Inflammatory macrophage treated with lipopolysaccharide for 4 hours (primary cell): ENCODE measurements at regions not wholly inside any gene's neighbourhood (a gene's known extent, or its start where the extent isn't known, plus 50 kb on each side); places are given as distances from the start of the nearest gene placed in this dataset.
A peak's percentile ranks its signal among the peaks of the same experiment; 100 is the strongest.
"Not testable (repeated sequence)": the region's sequence is repeated elsewhere in the genome, so short reads cannot be mapped to it uniquely, and the experiment has no call there.

Source experiments
- DNase-seq: peaks from one replicate; pipeline ENCODE4 v3.0.0-alpha.2; 2020

DNA sequence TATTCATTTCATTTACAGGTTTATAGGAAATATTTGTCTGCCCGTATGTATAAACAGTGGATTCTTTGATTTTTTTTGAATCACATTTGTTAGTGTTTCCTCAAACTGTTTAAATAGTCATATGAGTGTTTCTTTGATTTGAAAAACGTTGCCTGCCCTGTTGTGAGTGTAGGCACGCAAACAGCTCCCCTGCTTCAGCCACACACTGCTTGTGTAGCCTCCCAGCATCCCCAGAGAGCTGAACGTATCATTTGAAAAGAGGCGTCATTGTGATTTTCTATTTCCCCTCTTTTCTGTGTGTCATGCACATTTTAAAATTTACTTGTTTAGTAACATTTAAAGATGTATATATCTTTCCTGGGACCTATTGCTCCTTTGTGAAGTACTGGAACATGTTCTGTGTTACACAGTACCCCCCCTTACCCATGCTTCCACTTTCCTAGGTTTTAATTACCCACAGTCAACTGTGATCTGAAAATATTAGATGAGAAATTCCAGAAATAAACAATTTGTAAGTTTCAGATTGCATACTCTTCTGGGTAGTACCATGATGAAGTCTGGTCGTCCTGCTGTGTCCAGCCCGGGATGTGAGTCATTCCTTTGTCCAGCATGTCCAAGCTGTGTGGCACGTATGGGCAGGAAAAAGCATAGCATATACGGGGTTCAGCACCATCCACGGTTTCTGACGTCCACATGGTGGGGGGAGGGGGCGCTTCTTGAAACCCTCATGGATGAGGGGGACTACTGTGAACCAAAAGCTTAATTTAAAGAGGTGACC, 78.7 kb downstream of the NPIPB11 start:
- DNase-seq, result not testable (repeated sequence)

DNA sequence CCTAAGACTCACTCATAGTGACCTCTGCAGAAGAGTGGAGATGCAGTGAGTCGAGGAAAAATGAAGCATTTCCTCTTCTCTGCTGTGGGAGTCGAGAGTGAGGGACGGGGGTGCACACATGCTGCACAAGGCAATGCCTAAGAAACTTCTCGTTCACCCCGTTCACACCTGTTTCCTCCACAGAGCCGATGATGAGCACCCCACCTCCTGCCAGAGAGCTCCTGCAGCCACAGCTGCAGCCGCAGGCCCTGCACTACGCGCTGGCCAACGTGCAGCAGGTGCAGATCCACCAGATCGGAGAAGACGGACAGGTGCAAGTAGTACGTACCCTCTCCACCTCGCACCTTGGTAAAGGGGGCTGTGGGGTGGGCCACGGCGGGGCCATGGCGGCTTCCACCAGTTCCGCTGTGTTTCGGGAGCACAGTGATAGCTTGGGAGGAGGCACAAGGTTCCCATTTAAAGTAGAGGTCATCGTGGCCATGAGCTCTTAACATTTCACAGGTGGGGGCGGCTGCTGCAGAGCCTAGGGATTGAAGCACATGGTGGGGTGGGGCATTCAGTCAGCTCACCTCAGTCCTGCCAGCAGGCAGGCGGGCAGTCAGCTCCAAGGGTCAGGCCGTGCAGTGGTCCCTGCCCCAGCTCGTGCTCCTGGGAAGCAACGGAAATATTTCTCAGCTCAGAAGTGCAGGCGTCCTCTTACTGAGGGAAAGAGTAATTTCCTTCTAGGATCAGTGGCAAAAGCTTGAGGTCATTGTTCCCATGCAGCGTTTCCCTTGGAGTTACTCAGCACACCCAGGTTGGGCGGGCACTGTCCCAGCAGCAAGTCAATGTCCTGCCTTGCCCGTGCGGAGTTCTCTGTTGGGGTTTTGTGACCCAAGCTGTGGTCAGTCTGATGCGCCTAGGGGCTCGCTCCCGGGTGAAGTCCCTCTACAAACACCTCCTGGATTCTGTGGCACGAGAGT, 80.1 kb downstream of the NPIPB11 start:
- not testable (repeated sequence) for DNase-seq

DNA sequence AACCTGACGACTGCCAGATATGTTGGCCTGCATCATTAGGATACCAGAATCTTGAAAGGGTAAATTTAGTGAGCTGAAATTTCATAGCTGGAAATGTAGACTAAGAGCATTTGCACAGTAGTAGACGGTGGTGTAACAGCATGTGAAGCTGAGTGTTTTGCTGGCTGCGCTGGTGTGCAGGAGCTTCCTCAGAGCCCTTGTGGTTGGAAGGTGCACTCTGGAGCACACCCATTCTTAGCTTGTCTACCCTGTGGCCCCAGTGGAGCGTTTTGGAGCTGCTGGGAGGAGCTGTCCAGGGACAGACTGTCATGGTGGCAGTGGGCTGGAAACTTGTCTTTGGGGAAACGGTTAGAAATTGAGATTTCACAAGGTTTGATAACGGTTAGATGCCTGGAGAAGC, 82.8 kb downstream of the NPIPB11 start:
- not testable (repeated sequence) for DNase-seq

DNA sequence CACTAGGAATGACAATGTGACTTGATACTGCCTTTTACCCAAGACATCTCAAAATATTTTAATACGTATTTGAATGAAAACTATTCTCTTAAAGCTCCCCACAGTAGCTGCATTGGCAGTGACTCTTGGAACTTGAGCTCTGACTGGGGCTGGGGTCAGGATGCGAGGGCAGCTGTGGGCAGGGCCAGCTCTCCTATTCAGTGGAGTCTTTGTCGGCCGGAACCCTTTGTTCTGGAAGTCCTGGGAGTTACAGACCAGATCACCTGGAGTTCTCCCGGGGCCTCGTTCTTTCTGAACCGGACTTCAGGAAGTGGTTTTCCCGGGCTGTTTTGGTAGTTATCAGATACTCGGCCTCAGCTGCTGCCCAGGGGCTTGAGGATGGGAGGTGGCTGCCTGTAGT, 84.9 kb downstream of the NPIPB11 start:
- DNase-seq, result no peak

DNA sequence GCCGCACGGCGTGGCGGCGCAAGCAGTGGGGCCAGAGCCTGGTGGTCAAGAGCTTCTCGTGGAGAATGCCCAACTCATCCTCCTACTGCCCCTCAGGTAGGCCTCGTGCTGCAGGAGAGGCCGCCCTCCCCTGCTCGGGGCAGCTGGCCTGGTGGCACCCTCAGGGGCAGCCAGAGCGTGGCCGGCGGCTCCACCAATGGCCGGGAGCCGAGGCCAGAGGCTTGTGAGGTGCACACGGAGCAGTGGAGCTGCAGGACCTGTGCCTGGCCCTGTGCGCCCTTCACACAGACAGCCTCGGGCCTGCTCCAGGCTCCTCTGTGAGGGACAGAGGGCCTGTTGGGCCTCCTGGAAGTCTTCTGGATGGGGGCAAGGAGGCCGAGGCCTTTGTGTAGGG, 85.5 kb downstream of the NPIPB11 start:
- DNase-seq, result no peak

DNA sequence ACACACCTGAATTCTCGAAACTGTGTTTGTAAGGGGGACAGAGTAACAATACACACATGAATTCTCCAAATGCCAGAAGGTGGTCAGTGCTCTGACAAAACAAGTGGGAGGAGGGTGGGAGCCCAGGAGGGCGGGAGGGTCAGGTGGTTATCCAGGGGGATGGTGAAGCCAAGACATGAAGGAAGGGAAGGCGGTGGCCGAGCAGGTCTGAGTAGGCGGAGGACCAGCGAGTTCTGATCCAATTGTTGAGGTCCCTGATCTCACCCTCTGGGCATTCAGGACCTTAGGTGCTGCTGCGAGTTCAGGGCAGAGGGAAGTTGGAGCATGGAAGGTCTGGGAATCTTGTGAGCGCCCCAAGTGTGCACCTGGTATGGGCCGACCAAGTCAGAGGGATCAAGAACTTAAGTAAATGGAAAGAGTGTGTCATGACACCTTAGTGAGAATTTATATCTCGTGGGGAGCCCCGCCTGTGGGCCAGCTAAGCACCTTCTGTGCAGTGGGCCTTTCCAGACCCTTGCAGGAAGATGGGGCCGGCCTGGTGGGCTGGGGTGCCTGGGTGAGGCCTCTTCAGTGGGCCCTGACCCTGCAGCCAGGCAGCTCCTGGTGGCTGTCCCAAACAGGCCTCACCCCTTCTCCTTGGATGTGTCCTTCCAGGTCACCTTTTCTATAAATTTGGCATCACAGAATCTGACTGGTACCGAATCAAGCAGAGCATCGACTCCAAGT, 86.1 kb downstream of the NPIPB11 start:
- DNase-seq, result no peak

DNA sequence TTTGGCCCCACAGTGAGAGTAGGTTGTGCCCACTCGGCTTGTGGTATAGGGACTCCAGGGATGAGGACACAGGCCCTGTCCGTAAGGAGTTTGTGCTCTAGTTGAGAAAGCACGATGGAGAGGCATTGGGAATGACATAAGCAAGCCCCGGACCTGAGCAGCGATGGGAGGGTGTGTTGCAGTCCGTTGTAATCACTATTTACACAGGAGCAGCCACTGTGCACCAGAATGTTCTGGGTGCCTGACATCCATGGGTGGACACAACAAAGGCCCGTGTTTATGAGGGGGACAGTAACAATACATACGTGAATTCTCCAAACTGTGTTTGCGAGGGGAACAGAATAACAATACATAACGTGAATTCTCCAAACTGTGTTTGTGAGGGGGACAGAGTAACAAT, 86.8 kb downstream of the NPIPB11 start:
- no peak for DNase-seq

DNA sequence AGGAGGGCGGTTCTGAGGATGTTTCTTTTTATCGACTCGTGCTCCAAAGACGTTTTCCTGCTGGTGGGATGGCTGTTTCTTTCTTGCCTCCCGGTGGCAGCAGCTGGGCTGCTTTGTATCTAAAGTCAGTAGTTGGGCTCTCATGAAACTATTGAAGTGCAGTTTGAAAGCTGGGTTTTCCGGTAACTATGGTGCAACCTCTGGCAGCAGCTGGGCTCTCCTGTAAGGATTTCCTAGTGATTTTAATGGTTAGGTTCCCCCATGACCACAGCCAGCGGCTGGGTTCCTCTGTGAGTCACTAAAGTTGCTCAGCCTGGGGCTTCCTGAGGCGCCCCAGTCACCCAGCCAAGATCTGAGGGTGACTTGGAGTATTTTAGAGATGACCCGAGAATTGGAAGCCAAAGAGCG, 87.9 kb downstream of the NPIPB11 start:
- peak; percentile 87 for DNase-seq

DNA sequence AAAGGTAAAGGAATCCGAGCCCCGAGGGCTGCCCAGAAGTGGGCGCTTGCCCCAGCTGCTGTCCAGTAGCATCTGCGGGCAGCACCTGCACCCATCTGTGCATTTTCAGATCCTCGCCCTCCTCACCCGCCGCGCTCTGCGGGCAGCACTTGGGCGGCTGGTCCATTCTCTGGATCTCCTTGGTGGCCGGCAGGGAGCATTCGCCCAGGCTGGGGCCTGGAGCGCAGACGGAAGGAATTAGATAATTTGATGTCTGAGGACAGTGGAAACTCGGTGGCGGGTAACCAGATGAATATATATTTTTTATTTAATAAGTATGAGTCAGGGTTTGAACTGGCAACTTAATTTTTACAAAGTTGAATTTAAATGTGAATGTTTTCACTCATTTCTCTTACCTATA, 88.5 kb downstream of the NPIPB11 start:
- no peak for DNase-seq

DNA sequence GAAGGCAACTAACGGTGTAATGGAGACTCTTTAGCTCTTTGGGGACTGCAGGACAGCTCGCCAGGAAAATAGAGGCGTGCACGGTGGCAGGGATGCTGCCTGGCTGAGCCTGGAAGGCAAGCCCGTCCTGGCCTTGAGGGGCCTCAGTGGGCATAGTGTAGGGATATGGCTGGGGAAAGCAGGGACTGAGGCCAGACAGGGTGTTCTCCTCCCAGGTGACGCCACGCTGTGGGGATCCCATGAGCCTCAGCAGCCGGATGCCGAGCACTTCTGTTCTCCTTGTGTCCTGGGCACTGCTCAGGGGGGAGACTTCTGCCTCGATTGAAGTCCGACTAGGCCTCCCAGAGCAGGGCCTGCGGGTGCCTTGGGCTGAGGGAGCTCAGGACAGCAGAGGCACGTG, 89.2 kb downstream of the NPIPB11 start:
- no peak for DNase-seq

DNA sequence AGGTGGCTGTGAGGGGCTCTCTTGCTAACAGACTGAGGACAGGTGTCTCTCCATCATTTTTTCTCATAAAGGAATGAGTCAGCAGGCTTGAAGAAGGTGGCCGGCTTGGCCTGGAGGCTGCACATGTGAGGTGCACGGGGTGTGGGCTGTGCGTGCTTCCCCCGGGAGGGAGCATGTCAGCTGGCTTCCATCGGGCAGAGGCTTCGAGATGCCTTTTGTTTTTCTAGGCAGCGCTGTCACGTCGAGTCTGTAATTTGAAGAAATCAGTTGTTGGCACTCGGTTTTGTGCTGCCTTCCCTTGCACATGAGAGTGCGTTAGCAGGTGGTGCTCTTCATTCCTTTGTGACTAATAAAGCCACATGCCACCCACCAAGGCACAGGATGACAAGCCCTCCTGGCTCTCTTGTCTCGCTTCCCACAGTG, 89.7 kb downstream of the NPIPB11 start:
- DNase-seq, result no peak

DNA sequence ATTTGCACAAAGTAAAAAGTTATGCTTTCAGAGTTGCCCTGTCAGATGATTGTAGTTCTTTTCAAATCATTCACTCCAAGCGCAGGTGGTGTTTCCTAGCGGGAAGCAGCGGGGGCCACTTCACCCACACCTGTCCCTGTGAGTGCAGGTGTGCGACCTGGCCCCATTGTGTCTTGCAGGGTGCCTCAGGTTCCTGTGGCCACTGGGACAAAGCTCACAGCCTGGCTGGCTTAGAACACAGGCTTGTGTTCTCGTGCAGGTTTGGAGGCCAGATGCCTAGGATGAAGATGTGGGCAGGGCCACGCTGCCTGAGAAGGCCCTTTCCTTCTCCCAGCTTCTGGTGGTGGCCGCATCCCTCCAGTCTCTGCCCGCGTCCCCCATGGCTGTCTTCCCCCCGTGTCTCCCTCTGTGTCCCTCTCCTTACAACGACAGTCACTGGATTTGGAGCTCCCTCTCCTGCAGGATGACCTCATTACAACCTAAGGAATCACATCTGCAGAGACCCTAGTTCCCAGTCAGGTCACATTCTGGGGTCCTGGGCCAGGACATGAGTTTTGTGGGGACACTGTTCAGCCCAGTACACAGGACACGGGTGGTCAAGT, 90.5 kb downstream of the NPIPB11 start:
- no peak for DNase-seq

DNA sequence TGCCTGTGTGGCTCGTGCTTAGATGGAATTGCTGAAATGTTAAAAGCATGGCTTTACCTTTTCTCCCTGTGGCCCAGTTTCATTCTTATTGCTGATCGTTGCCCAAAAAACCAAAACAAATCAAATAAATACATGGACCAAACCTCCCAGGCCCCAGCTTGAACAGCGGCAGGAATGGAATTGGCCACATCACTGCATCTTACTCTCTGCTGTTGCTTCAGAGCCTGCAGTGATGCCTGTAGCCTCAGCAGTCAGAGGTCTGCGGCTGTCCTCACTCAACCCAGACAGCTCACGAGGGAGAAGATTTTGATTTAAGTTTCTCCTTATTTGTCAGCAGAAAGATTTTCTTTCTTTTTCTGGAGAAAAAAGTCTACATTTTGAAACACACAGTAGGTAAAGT, 91.5 kb downstream of the NPIPB11 start:
- no peak for DNase-seq

DNA sequence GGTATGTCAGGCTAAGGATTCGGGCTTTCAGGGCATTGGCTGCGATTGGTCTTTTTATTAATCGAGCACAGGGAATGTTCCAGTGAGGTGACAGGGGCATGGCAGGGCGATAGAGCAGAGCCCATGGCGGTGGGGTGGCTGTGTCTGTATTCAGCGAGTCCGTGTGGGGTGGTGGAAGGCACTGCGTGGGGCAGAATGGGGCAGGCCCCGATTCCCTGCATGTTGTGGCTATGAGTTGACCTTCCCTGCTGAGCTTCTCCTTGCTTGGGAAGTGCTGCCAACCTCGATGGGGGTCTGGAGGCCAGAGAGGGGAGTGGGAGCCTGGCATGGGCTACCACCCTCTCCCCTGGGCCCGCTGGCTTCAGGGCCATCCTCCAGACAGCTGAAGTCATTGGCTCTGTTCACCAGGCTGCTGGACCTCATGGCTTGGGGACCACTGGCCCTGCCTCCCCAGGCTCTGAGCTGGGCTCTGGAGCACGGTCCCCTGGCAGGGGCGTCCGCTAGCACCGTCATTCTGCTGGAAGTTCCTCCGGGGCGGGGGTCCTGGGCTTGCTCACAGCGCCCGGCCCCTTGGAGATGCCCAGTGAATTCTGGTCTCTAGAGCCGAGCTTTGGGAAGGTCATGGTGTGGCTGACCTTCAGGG, 92.1 kb downstream of the NPIPB11 start:
- no peak for DNase-seq

DNA sequence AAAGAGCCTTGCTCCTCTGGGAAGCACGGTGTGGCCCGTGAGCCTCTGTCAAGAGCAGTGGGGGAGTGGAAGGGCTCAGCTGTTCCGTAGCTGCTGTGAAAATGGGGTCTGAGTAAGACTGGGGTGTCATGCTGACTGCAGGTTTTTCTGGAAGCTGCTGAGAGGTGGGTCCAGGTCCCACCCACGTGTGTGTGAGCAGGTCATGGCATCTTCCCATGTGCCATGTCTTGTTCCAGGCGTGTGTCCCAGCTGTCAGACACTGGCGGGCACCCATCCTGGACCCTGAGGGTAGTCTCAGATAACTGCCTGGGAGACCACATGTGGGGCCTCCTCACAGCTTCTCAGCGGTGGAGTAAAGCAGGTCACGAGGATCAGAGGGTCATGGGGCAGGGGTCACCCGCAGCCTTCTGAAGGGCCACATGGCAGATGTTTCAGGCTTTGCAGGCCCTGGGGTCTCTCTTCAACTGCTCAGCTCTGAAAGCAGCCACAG, 92.9 kb downstream of the NPIPB11 start:
- no peak for DNase-seq

DNA sequence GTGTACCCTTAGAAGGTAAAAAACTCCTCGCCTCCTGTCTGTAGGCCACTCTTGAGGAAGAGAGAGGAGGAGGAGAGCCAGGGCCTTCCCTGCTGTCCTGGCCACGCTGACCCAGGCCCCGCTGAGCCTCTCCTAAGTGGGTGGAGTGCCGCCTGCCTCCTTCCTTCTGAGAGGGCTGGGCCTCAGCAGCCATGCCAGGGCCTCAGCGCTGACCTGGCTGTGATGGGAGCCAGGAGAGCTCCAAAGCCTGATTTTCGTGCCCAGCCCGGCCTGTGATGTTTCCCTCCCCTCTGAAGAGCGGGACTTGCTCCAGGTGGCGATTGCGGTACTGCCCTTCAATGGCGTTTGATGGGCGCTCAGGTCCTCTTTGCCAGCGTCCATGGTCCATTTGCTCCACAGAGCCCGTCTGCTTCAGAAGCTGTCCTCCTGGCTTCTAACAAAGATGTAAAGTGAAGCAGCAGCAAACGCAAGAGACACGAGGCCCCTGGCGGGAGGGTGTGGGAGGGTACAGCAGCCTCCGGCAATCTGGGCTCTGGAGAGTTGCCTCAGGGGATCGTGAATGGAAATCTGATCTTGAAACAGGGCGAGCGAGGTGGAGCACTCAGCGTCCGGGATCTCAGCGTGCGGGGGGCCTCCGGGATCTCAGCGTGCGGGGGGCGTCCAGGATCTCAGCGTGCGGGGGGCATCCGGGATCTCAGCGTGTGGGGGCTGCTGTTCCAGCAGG, 93.5 kb downstream of the NPIPB11 start:
- DNase-seq, result no peak

DNA sequence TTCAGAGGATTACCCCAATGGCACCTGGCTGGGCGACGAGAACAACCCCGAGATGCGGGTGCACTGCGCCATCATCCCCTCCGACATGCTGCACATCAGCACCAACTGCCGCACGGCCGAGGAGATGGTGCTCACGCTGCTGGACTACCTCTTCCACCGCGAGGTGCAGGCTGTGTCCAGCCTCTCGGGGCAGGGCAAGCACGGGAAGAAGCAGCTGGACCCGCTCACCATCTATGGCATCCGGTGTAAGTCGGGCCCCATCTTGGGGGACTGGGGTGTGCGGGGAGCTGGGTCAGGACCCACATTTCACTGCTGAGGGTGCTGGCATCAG, 94.2 kb downstream of the NPIPB11 start:
- DNase-seq, result not testable (repeated sequence)

DNA sequence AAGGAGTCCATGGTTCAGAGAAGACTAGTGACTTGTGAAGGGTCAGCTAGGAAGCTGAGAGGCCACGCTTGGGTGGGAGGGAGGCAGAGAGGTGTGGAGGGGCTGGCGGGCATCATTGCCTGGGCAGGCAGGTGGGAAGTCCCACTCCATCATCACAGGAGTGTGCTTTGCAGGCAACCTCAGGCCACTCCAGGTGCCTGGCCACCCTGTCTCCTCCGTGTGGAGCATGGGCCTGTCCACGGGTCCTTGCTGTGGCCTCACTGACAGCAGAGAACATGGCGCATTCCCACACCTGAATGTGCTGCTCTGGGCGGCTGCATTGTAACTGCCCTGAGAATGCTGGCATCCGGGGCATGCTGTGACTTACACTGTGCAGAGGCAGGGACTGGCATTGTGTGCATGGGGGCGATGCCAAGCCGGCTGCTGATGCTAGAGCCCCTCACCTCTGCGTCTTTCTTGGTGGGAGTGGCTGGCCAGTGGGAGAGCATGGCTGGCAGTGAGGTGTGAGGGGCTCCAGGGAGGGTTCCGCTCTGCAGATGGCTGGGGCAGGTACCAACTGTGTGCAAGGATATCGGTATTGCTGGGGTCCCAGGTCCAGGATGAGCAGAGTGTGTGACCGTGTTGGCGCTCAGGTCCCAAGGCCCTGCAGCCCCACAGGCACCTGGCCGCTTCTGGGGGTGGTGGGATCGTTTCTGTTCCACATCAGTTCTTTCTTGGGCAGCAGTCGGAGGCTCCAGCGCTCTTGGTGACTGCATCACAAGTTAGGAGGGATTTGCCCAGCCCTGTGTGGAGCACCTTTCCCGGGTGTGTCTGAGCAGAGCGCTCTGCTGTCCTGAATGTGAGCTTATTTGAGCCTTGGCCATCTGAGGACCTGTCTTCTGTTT, 94.8 kb downstream of the NPIPB11 start:
- DNase-seq, result no peak

DNA sequence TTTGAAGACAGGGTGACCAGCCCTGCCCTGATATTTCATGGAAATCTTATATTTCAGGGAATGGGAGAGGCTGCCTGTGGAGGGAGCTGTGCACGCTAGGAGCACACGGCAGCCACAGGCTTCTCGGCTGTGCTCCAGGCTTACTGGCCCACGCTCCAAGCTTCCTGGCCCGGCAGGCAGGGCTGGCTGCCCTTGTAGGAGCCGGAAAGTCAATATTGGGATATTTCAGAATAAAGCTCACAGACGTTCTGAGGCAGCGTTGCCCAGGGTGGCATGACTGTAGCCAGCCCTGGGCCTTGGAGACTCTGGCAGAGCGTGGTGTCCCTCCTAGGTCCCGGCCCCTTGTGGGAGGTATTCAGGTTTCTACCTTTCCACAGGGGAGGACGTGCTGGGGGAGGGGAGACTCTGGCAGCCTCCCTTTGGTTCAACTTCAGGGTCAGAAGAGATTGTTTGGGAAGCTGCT, 95.6 kb downstream of the NPIPB11 start:
- DNase-seq, result no peak

DNA sequence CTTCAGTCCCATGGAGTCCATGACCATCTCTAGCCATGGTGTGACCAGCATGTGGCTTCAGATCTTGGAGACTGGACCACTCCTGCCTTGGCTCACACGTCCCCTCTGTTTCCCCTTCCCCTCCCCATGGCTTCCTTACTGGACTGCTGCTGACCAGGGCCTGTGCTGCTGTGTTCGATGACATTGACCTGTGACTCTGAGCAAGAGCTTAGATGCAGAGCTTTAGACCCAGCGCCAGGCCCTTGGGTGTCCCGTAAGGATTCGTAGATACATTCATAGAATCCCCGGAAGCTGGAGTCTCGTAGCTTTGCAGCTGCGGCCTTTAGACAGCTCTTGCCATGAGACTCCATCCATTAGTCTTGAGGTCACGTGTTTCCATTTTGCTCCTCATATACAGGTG, 96.3 kb downstream of the NPIPB11 start:
- DNase-seq, result not testable (repeated sequence)
